ENCODE measurements at regions not wholly inside any gene's neighbourhood (a gene's known extent, or its start where the extent isn't known, plus 50 kb on each side); places are given as distances from the start of the nearest gene placed in this dataset.

GRCh38 chr4:18518098-18518497 lies 496.5 kb upstream of the LCORL start:
- no peak for DNase-seq (ENCODE audit: low read depth)
- no peak for TF ChIP-seq CTCF (IDR thresholded peaks at IDR 0.05; ENCODE audit: insufficient read depth, low read depth, low read length, missing control alignments)
- no peak overlapping the region for H3K4me3 ChIP-seq (ENCODE audit: low read length)

- no peak for DNase-seq (ENCODE audit: low read depth)
- H3K4me3 ChIP-seq (ENCODE audit: low read length), result no peak overlapping the region
- no peak for TF ChIP-seq CTCF (IDR thresholded peaks at IDR 0.05; ENCODE audit: insufficient read depth, low read depth, low read length, missing control alignments)
Observed at GRCh38 chr4:18513861-18514260, 492.3 kb upstream of the LCORL start.

- DNase-seq (ENCODE audit: low read depth), result no peak
- TF ChIP-seq CTCF (IDR thresholded peaks at IDR 0.05; ENCODE audit: insufficient read depth, low read depth, low read length, missing control alignments), result no peak
- H3K4me3 ChIP-seq (ENCODE audit: low read length), result no peak overlapping the region
Observed at GRCh38 chr4:18512718-18513117, 491.2 kb upstream of the LCORL start.

- H3K4me3 ChIP-seq (ENCODE audit: low read length), result no peak overlapping the region
- no peak for DNase-seq (ENCODE audit: low read depth)
- TF ChIP-seq CTCF (IDR thresholded peaks at IDR 0.05; ENCODE audit: insufficient read depth, low read depth, low read length, missing control alignments), result no peak
Observed at GRCh38 chr4:18511727-18512126, 490.2 kb upstream of the LCORL start.

GRCh38 chr4:18508786-18509185 lies 487.2 kb upstream of the LCORL start:
- H3K4me3 ChIP-seq (ENCODE audit: low read length), result no peak overlapping the region
- TF ChIP-seq CTCF (IDR thresholded peaks at IDR 0.05; ENCODE audit: insufficient read depth, low read depth, low read length, missing control alignments), result no peak
- no peak for DNase-seq (ENCODE audit: low read depth)

GRCh38 chr4:18480928-18481327 lies 459.4 kb upstream of the LCORL start:
- H3K4me3 ChIP-seq (ENCODE audit: low read length), result no peak overlapping the region
- TF ChIP-seq CTCF (IDR thresholded peaks at IDR 0.05; ENCODE audit: insufficient read depth, low read depth, low read length, missing control alignments), result no peak
- no peak for DNase-seq (ENCODE audit: low read depth)

- no peak for DNase-seq (ENCODE audit: low read depth)
- TF ChIP-seq CTCF (IDR thresholded peaks at IDR 0.05; ENCODE audit: insufficient read depth, low read depth, low read length, missing control alignments), result no peak
- no peak overlapping the region for H3K4me3 ChIP-seq (ENCODE audit: low read length)
Observed at GRCh38 chr4:18480342-18480741, 458.8 kb upstream of the LCORL start.
